Activated T-cell treated with anti-CD3 and anti-CD28 coated beads, Interleukin-2, amount 50 U/mL, for 24 hours (primary cell): ENCODE measurements at regions not wholly inside any gene's neighbourhood (a gene's known extent, or its start where the extent isn't known, plus 50 kb on each side); places are given as distances from the start of the nearest gene placed in this dataset.
"Not testable (repeated sequence)": the region's sequence is repeated elsewhere in the genome, so short reads cannot be mapped to it uniquely, and the experiment has no call there.

Source experiments
- DNase-seq: peaks from one replicate; pipeline ENCODE4 v3.0.0-alpha.2; 2020
- H3K27ac Mint-ChIP-seq: 2 replicates; pipeline ENCODE4 v1.8.0; 2020; ENCODE audit warnings: mild to moderate bottlenecking, mixed read lengths
- H3K27me3 Mint-ChIP-seq: 2 replicates; pipeline ENCODE4 v1.8.0; 2020; ENCODE audit warnings: mixed read lengths
- H3K36me3 Mint-ChIP-seq: 2 replicates; pipeline ENCODE4 v1.8.0; 2020; ENCODE audit warnings: low read depth, mixed read lengths
- H3K4me1 Mint-ChIP-seq: 2 replicates; pipeline ENCODE4 v1.8.0; 2020; ENCODE audit warnings: low read depth, mixed read lengths
- H3K4me3 Mint-ChIP-seq: 2 replicates; pipeline ENCODE4 v1.8.0; 2020; ENCODE audit warnings: mild to moderate bottlenecking, moderate library complexity, mixed read lengths
- H3K9me3 Mint-ChIP-seq: 2 replicates; pipeline ENCODE4 v1.8.0; 2020; ENCODE audit warnings: mixed read lengths

GRCh38 chr14:103232031-103232808 is 101.8 kb upstream of the EIF5 start:
- Mint-ChIP-seq H3K9me3 (peaks cover under 1% of the 10 kb centered on the region), H3K4me3 (no peak overlapping the region), H3K36me3 (no peaks in the 10 kb centered on the region), H3K27me3 (peaks cover 37% of the 10 kb centered on the region), H3K27ac (no peak overlapping the region), H3K4me1 (no peaks in the 10 kb centered on the region)
- DNase-seq: no peak

DNA sequence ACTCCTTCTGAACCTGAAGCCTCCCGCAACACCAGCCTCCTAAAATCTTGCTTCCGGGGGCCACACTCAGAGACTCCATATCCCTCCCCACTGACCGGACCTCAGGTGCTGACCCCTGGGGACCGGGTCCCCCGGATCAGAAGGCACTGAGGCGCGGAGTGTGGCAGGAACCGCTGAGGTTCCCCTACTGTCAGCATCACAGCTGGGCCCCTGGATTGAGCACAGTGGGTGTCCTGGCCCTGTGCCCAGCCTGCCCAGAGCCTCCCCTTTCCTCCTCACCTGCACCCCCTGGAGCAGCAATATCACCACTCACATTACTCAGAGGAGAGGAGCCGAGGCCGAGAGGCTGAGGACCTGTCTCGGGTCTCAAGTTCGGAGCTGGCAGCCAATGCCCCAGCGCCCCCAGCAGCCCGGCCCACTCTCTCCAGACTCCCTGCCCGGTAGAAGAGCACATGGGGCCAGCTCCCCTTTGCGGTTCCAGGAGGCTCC is 101.2 kb upstream of the EIF5 start:
- peaks cover 31% of the 10 kb centered on the region for H3K27me3 Mint-ChIP-seq
- DNase-seq: no peak
- H3K9me3 Mint-ChIP-seq: peaks cover 7% of the 10 kb centered on the region
- no peak overlapping the region for H3K4me3 Mint-ChIP-seq
- H3K27ac Mint-ChIP-seq: no peak overlapping the region
- H3K4me1 Mint-ChIP-seq: no peaks in the 10 kb centered on the region
- H3K36me3 Mint-ChIP-seq: no peaks in the 10 kb centered on the region

DNA sequence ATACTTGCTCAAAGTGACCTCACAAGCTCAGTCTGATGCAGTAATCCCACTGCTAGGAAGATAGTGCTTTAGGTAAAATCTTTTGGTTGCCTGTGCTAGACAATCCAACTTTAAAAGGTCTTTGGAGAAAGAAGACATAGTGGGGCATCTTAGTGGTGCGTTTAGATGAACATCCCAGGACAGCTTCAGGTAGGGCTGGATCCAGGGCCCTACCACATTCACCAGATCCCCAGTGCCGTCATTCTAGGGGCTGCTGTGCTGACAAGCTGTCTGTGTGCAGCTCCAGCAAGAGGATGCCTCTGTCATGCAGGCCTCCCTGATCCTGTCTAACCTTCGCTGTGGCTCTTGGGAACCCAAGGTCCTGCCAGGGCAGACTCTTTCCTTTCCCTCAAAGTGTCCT is 100.7 kb upstream of the EIF5 start:
- Mint-ChIP-seq H3K4me1 (no peaks in the 10 kb centered on the region), H3K4me3 (no peak overlapping the region), H3K36me3 (no peaks in the 10 kb centered on the region)

DNA sequence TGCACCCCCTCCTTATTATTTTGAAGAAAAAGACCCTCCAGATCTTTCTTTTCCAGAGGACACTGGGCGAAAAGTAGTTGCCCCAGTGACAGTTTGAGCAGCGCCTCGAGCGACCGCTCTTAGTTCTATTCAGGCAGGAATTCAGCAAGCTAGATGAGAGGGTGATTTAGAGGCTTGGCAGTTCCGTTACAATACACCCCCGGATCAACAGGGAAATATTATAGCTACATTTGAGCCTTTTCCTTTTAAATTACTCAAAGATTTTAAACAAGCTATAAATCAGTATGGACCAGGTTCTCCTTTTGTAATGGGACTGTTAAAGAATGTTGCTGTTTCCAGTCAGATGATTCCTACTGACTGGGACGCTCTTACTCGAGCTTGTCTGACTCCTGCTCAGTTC is 99.2 kb upstream of the EIF5 start:
- H3K9me3 Mint-ChIP-seq: peaks cover 22% of the 10 kb centered on the region
- H3K4me1 Mint-ChIP-seq, DNase-seq, H3K36me3 Mint-ChIP-seq, H3K27ac Mint-ChIP-seq, H3K4me3 Mint-ChIP-seq: not testable (repeated sequence)
- H3K27me3 Mint-ChIP-seq: peaks cover 27% of the 10 kb centered on the region

More for the DNA sequence above, 100.7 kb upstream of the EIF5 start:
- Mint-ChIP-seq H3K27ac (no peak overlapping the region), H3K27me3 (peaks cover 31% of the 10 kb centered on the region), H3K9me3 (peaks cover 11% of the 10 kb centered on the region)
- DNase-seq: no peak

GRCh38 chr14:103235506-103235905 is 98.5 kb upstream of the EIF5 start:
- not testable (repeated sequence) for H3K36me3 Mint-ChIP-seq, H3K27ac Mint-ChIP-seq, H3K4me3 Mint-ChIP-seq, H3K4me1 Mint-ChIP-seq, DNase-seq
- Mint-ChIP-seq H3K9me3 (peaks cover 24% of the 10 kb centered on the region), H3K27me3 (peaks cover 20% of the 10 kb centered on the region)

GRCh38 chr14:103239751-103240150 is 94.3 kb upstream of the EIF5 start:
- H3K4me1 Mint-ChIP-seq: no peaks in the 10 kb centered on the region
- no peaks in the 10 kb centered on the region for H3K36me3 Mint-ChIP-seq
- DNase-seq: no peak
- peaks cover 26% of the 10 kb centered on the region for H3K9me3 Mint-ChIP-seq
- H3K27me3 Mint-ChIP-seq: peaks cover 32% of the 10 kb centered on the region
- no peak overlapping the region for H3K27ac Mint-ChIP-seq
- no peak overlapping the region for H3K4me3 Mint-ChIP-seq

GRCh38 chr14:103241531-103241930 is 92.5 kb upstream of the EIF5 start:
- H3K4me3 Mint-ChIP-seq: no peak overlapping the region
- H3K27me3 Mint-ChIP-seq: peaks cover 30% of the 10 kb centered on the region
- H3K36me3 Mint-ChIP-seq: no peaks in the 10 kb centered on the region
- no peaks in the 10 kb centered on the region for H3K4me1 Mint-ChIP-seq
- no peak overlapping the region for H3K27ac Mint-ChIP-seq
- DNase-seq: no peak
- H3K9me3 Mint-ChIP-seq: peaks cover 26% of the 10 kb centered on the region

DNA sequence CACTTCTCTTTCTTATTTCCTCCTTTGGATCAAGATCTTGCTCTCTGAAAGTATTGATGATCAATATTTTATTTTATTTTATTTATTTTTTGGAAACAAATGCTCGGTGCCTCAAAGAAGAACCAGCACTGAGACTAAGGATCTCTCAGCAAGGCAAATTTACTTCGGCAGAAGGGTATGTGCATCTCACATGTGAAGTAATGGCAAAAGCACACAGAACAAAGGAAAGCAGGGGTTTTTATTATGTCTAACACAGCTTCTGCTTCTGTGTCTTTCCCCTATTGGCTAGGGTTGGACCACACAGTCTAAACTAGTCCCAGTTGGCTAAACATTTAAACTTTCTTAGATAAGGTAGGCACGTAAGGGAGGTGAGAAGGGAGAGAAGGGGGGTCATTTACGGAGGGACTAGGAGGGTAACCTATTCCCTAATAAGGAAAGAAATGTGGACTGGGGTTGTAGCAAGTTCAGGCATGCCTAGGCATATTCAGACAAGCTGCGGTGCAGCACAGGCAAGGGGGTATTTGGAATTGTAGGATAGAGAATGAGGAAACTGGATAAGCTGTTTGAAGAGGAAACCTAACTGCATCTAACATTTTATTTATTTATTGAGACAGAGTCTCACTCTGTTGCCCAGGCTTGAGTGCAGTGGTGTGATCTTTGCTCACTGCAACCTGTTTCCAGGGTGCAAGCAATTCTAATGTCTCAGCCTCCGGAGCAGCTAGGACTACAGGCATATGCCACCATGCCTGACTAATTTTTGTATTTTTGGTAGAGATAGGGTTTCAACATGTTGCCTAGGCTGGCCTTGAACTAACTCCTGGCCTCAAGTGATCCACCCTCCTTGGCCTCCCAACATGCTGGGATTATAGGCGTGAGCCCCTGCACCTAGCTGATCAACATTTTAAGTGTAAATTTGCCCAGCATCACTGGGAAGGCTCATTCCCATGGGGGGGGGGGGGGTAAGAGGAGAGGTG is 90.0 kb upstream of the EIF5 start:
- no peaks in the 10 kb centered on the region for H3K4me1 Mint-ChIP-seq
- H3K27ac Mint-ChIP-seq: no peak overlapping the region
- H3K36me3 Mint-ChIP-seq: no peaks in the 10 kb centered on the region
- peaks cover 9% of the 10 kb centered on the region for H3K9me3 Mint-ChIP-seq
- H3K4me3 Mint-ChIP-seq: no peak overlapping the region
- H3K27me3 Mint-ChIP-seq: peaks cover 44% of the 10 kb centered on the region
- no peak for DNase-seq

DNA sequence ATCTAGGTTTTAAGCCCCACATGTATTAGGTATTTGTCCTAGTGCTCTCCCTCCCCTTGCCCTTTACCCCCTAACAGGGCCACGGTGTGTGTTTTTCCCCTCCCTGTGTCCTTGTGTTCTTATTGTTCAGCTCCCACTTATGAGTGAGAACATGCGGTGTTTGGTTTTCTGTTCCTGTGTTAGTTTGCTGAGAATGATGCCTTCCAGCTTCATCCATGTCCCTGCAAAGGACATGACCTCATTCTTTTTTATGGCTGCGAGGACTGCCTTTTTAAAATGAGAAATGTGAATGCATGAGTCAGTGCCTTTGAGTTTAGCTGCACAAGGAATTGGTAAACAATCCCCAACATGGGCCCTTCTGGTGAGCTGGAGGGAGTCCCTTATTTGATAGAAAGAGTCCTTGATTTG is 88.4 kb upstream of the EIF5 start:
- not testable (repeated sequence) for H3K36me3 Mint-ChIP-seq, H3K4me3 Mint-ChIP-seq, H3K4me1 Mint-ChIP-seq, H3K9me3 Mint-ChIP-seq, DNase-seq, H3K27ac Mint-ChIP-seq
- peaks cover 46% of the 10 kb centered on the region for H3K27me3 Mint-ChIP-seq

DNA sequence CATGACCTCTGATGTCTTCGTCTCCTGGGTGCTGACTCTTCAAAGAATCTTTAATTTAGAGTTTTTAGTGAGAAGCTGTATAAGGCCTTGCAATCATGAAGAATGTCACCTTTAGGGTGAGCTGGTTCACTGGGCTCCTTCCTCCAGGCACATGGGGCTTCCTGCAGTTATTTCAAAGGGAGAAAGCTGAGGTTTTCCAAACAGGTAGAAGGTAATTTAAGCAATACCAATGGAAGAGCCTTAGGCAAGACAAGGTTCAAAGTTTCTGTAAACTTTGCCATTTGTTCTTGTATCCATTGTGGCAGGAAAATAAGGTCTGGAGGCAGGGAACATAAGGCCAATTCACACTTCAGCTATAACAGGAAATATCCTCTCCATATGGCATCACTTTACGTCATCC is 88.0 kb upstream of the EIF5 start:
- H3K27me3 Mint-ChIP-seq: peaks cover 48% of the 10 kb centered on the region
- no peak overlapping the region for H3K27ac Mint-ChIP-seq
- DNase-seq: no peak
- H3K36me3 Mint-ChIP-seq: no peaks in the 10 kb centered on the region
- no peak overlapping the region for H3K4me3 Mint-ChIP-seq
- no peaks in the 10 kb centered on the region for H3K4me1 Mint-ChIP-seq
- H3K9me3 Mint-ChIP-seq: no peaks in the 10 kb centered on the region

GRCh38 chr14:103247169-103247606 is 86.8 kb upstream of the EIF5 start:
- no peaks in the 10 kb centered on the region for H3K4me1 Mint-ChIP-seq
- no peaks in the 10 kb centered on the region for H3K9me3 Mint-ChIP-seq
- no peaks in the 10 kb centered on the region for H3K36me3 Mint-ChIP-seq
- H3K27me3 Mint-ChIP-seq: peaks cover 50% of the 10 kb centered on the region
- H3K27ac Mint-ChIP-seq: no peak overlapping the region
- no peak for DNase-seq
- no peak overlapping the region for H3K4me3 Mint-ChIP-seq

- Mint-ChIP-seq H3K27ac (no peak overlapping the region), H3K36me3 (no peaks in the 10 kb centered on the region), H3K9me3 (no peaks in the 10 kb centered on the region)
Observed at GRCh38 chr14:103250181-103250580, 83.9 kb upstream of the EIF5 start.

DNA sequence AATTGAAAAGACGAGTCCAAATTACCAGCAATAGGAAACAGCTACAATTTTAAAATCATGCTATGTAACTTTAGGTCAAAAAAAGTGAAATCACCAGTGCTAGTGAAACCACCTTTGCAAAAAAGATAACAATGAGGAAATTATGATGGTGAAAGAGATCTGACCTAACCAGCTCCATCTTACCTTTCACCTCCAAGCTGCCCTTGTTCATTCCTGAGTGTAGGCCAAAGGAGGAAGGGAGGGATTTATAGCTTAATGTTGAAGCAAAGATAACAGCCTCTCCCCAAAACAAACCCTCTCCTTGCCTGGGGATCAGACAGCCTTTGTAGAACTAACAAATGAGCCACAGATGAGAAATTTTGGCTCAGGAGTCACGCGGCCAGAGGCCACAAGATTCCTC is 83.2 kb upstream of the EIF5 start:
- no peak for DNase-seq
- Mint-ChIP-seq H3K9me3 (no peaks in the 10 kb centered on the region), H3K4me3 (no peak overlapping the region), H3K27me3 (peaks cover 41% of the 10 kb centered on the region), H3K36me3 (no peaks in the 10 kb centered on the region), H3K27ac (no peak overlapping the region), H3K4me1 (no peaks in the 10 kb centered on the region)

More at GRCh38 chr14:103250181-103250580, 83.9 kb upstream of the EIF5 start:
- no peak overlapping the region for H3K4me3 Mint-ChIP-seq
- no peak for DNase-seq
- H3K27me3 Mint-ChIP-seq: peaks cover 40% of the 10 kb centered on the region
- no peaks in the 10 kb centered on the region for H3K4me1 Mint-ChIP-seq

DNA sequence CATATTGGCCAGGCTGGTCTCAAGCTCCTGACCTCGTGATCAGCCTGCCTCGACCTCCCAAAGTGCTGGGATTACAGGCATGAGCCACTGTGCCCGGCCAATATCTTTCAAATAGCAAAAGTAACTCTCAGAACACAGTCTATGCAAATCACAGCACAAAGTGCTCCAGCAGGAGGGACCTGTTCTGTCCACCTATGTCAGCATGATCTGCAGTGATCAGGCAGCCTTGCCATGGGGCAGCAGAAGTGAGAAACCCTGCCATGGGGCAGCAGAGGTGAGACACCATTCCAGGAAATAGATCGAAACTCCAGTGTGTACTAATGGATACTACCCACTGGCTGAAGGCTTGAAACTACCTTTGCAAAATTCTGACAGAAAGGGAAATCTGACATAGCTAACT is 78.5 kb upstream of the EIF5 start:
- Mint-ChIP-seq H3K4me1 (peaks cover 4% of the 10 kb centered on the region), H3K9me3 (no peaks in the 10 kb centered on the region), H3K27me3 (peaks cover 28% of the 10 kb centered on the region), H3K36me3 (no peaks in the 10 kb centered on the region), H3K27ac (no peak overlapping the region), H3K4me3 (no peak overlapping the region)
- no peak for DNase-seq

GRCh38 chr14:103256406-103256805 is 77.6 kb upstream of the EIF5 start:
- Mint-ChIP-seq H3K4me1 (peaks cover 9% of the 10 kb centered on the region), H3K36me3 (no peaks in the 10 kb centered on the region), H3K9me3 (no peaks in the 10 kb centered on the region), H3K4me3 (no peak overlapping the region), H3K27me3 (peaks cover 28% of the 10 kb centered on the region), H3K27ac (no peak overlapping the region)
- DNase-seq: no peak
